ENCODE measurements at regions not wholly inside any gene's neighbourhood (a gene's known extent, or its start where the extent isn't known, plus 50 kb on each side); places are given as distances from the start of the nearest gene placed in this dataset.
"Not testable (repeated sequence)": the region's sequence is repeated elsewhere in the genome, so short reads cannot be mapped to it uniquely, and the experiment has no call there.

DNA sequence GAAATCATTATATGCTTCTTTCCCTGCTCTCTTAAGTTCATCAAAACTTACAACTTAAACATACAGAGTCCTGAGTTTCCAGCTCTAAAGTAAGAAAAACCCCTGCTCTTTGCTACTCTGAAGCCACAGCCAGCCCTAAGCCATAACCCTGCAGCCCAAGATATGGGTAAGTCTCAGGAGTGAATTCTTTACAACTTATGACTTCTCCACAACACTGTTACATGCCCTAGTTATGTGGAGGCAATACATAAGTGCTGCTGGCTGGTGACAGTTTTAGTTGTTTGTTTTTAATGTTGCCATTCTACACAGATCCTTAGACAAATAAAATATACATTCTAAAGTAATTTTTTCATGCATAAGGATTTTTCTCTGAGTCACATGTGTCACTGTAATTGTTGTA lies 100.2 kb downstream of the FBXO8 start:
- no peak overlapping the region for H3K27ac ChIP-seq
- no peaks in the 10 kb centered on the region for H3K9me3 ChIP-seq
- H3K27me3 ChIP-seq, result peaks cover 0 to 5% (median 0%) of the 10 kb centered on the region in 3 donors
- intact Hi-C loops (cut with DNase I; ENCODE audit: low total_unique reads) (no loop called here), in situ Hi-C loops (cut with MboI; ENCODE audit: low sequenced_read_pairs in 4 of 4) (no loop called here)
- H3K36me3 ChIP-seq, result no peaks in the 10 kb centered on the region
- DNase-seq (no peak), ATAC-seq (no peak)
- TF ChIP-seq, protein P1, sequence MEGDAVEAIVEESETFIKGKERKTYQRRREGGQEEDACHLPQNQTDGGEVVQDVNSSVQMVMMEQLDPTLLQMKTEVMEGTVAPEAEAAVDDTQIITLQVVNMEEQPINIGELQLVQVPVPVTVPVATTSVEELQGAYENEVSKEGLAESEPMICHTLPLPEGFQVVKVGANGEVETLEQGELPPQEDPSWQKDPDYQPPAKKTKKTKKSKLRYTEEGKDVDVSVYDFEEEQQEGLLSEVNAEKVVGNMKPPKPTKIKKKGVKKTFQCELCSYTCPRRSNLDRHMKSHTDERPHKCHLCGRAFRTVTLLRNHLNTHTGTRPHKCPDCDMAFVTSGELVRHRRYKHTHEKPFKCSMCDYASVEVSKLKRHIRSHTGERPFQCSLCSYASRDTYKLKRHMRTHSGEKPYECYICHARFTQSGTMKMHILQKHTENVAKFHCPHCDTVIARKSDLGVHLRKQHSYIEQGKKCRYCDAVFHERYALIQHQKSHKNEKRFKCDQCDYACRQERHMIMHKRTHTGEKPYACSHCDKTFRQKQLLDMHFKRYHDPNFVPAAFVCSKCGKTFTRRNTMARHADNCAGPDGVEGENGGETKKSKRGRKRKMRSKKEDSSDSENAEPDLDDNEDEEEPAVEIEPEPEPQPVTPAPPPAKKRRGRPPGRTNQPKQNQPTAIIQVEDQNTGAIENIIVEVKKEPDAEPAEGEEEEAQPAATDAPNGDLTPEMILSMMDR (IDR thresholded peaks at IDR 0.05 in 4 of 5, conservative IDR thresholded peaks at IDR 0.05 in 1 of 5), result no peak
- H3K4me3 ChIP-seq, result no peak overlapping the region
- no peaks in the 10 kb centered on the region for H3K4me1 ChIP-seq

DNA sequence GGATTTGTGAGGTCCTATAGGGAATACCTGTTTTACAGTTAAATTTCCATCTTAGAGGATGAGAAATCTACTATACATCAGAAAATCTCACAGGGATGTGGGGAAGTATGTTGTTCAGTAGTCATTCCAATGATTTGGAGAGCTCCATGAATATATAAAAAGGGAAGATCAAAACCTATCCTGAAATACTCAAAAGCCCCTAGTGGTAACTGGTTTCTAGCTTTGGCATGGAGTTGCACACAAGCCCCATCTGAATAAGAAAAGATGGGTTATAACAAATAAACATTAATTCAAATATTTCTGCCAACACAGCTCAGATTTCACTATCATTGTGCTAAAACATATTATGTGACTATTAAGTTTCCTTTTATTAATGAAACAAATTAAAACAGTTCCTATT lies 101.6 kb downstream of the FBXO8 start:
- Histone ChIP-seq H3K27ac (no peak overlapping the region), H3K27me3 (peaks cover 0 to 5% (median 0%) of the 10 kb centered on the region in 3 donors), H3K9me3 (no peaks in the 10 kb centered on the region), H3K4me1 (no peaks in the 10 kb centered on the region), H3K36me3 (no peaks in the 10 kb centered on the region), H3K4me3 (no peak overlapping the region)
- intact Hi-C loops (cut with DNase I; ENCODE audit: low total_unique reads) (no loop called here), in situ Hi-C loops (cut with MboI; ENCODE audit: low sequenced_read_pairs in 4 of 4) (no loop called here)
- ATAC-seq (no peak), DNase-seq (no peak)
- TF ChIP-seq, protein P1 (IDR thresholded peaks at IDR 0.05 in 4 of 5, conservative IDR thresholded peaks at IDR 0.05 in 1 of 5), result no peak
- TF ChIP-seq POLR2A (IDR thresholded peaks at IDR 0.05), result no peak

DNA sequence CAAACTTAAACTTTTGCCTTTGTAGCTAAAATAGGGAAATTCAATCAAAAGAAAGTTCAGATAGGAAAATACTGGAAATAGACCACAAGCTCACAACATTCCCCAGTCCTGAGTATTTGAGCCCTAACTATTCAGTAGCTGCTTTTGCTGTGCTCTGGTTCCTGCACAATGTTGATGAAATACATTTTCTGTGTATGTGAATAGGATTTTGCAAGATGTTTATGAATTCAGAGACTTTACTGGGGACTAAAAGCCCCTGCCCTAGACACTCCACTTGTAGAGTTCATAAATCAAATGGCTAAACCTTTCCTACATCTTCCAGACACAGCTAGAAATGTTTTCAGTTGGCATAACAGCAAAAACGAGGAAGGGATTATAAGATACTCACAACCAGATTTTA lies 105.9 kb downstream of the FBXO8 start:
- intact Hi-C loops (cut with DNase I; ENCODE audit: low total_unique reads), result no loop called here

DNA sequence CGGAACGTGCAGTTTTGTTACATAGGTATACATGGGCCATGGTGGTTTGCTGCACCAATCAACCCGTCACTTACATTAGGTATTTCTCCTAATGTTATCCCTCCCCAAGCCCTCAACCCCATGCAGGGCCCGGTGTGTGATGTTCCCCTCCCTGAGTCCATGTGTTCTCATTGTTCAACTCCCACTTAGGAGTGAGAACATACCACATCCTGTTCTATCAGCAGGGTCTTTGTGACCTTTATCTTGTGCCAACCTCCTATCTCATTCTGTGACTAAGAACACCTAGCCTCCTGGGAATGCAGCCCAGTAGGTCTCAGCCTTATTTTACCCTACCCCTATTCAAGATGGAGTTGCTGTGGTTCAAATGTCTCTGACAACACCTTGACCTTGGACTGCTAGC lies 107.6 kb downstream of the FBXO8 start:
- H3K27me3 ChIP-seq; H3K36me3 ChIP-seq; DNase-seq; ATAC-seq; H3K4me3 ChIP-seq; H3K4me1 ChIP-seq; H3K9me3 ChIP-seq; intact Hi-C loops (cut with DNase I; ENCODE audit: low total_unique reads); in situ Hi-C loops (cut with MboI; ENCODE audit: low sequenced_read_pairs in 4 of 4); H3K27ac ChIP-seq: not testable (repeated sequence)

More for the DNA sequence above, 105.9 kb downstream of the FBXO8 start:
- H3K9me3 ChIP-seq, result no peaks in the 10 kb centered on the region
- DNase-seq (no peak), ATAC-seq (no peak)
- H3K36me3 ChIP-seq, result no peaks in the 10 kb centered on the region
- H3K4me3 ChIP-seq, result no peak overlapping the region
- H3K4me1 ChIP-seq, result no peaks in the 10 kb centered on the region
- in situ Hi-C loops (cut with MboI; ENCODE audit: low sequenced_read_pairs in 4 of 4), result no loop called here
- TF ChIP-seq, protein P1 (IDR thresholded peaks at IDR 0.05 in 4 of 5, conservative IDR thresholded peaks at IDR 0.05 in 1 of 5), result no peak
- no peak for TF ChIP-seq POLR2A (IDR thresholded peaks at IDR 0.05)
- no peak overlapping the region for H3K27ac ChIP-seq
- H3K27me3 ChIP-seq, result no peaks in the 10 kb centered on the region

DNA sequence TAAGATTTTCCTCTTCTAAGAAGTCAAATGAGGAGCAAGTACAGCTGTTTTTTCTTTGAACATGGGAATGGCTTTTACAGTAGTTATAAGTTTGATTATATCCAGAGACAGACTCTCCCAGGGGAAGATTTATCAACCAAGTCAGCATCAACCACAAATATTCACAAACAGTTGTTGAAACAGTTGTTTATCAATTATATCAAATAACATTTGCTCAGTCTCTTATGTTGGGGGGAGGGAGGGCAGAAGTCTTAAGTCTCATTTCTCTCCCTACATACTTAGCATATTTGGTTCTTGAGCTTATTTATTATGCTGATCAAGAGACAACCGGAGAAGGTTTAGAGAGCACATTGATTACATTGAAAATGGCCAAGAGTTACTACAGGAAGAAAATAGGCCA lies 110.1 kb downstream of the FBXO8 start:
- in situ Hi-C loops (cut with MboI; ENCODE audit: low sequenced_read_pairs in 4 of 4) (no loop called here), intact Hi-C loops (cut with DNase I; ENCODE audit: low total_unique reads) (no loop called here)
- DNase-seq (no peak), ATAC-seq (no peak)
- no peaks in the 10 kb centered on the region for H3K27me3 ChIP-seq
- H3K27ac ChIP-seq, result no peak overlapping the region
- no peak for TF ChIP-seq POLR2A (IDR thresholded peaks at IDR 0.05)
- H3K9me3 ChIP-seq, result no peaks in the 10 kb centered on the region
- H3K36me3 ChIP-seq, result no peaks in the 10 kb centered on the region
- no peak overlapping the region for H3K4me3 ChIP-seq
- no peaks in the 10 kb centered on the region for H3K4me1 ChIP-seq

DNA sequence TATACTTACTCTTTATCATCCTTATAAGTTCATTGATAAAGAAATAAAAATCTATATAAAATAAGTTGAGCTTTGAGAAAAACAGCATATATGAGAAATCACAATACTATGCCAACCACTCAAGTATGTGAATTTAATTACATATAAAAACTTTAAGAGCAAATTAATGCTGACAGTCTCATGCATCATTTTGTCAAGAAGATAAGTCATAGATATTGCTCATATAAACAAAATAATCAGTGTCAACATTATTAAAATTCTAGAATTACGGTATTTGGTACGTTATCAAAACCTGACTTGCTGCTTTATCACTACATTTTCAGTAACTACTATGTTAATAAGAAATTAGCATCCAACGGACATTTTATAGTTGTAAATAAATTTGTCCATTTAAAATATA lies 111.2 kb downstream of the FBXO8 start:
- H3K9me3 ChIP-seq, result no peaks in the 10 kb centered on the region
- TF ChIP-seq POLR2A (IDR thresholded peaks at IDR 0.05), result no peak
- TF ChIP-seq, protein P1 (IDR thresholded peaks at IDR 0.05 in 4 of 5, conservative IDR thresholded peaks at IDR 0.05 in 1 of 5), result no peak
- intact Hi-C loops (cut with DNase I; ENCODE audit: low total_unique reads) (no loop called here), in situ Hi-C loops (cut with MboI; ENCODE audit: low sequenced_read_pairs in 4 of 4) (no loop called here)
- H3K36me3 ChIP-seq, result no peaks in the 10 kb centered on the region
- DNase-seq (no peak), ATAC-seq (no peak)
- H3K27ac ChIP-seq, result no peak overlapping the region
- H3K4me1 ChIP-seq, result no peaks in the 10 kb centered on the region
- no peaks in the 10 kb centered on the region for H3K27me3 ChIP-seq
- no peak overlapping the region for H3K4me3 ChIP-seq
